ENCODE measurements at regions not wholly inside any gene's neighbourhood (a gene's known extent, or its start where the extent isn't known, plus 50 kb on each side); places are given as distances from the start of the nearest gene placed in this dataset.

DNA sequence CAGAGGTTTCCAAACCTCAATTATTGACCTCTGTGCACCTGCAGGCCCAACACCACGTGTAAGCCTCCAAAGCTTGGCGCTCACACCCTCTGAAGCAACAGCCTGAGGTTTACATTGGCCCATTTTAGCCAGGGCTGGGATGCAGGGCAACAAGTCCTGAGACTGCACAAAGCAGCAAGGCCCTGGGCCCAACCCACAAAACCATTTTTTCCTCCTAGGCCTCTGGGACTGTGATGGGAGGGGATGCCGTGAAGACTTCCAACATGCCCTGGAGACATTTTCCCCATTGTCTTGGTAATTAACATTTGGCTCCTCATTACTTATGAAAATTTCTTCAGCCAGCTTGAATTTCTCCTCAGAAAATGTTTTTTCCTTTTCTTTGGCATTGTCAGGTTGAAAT lies 54.9 kb upstream of the CNKSR2 start:
- Mint-ChIP-seq H3K27ac (ENCODE audit: unreplicated experiment) (no peak overlapping the region), H3K36me3 (ENCODE audit: unreplicated experiment) (no peaks in the 10 kb centered on the region), H3K9me3 (ENCODE audit: unreplicated experiment) (peaks cover 12% of the 10 kb centered on the region), H3K27me3 (ENCODE audit: unreplicated experiment) (peaks cover 3% of the 10 kb centered on the region), H3K4me1 (ENCODE audit: unreplicated experiment) (no peaks in the 10 kb centered on the region), H3K4me3 (ENCODE audit: unreplicated experiment) (no peak overlapping the region)
- TF ChIP-seq CTCF (IDR thresholded peaks at IDR 0.05) = no peak
- no peak for DNase-seq (ENCODE audit: extremely low spot score, unreplicated experiment)
